HCT116 (cell line): ENCODE measurements at regions not wholly inside any gene's neighbourhood (a gene's known extent, or its start where the extent isn't known, plus 50 kb on each side); places are given as distances from the start of the nearest gene placed in this dataset.

Source experiments
- ATAC-seq: fragments of 200-7000 bp; cut with Tn5 transposase; 2 replicates; pipeline ENCODE4 v1.9.1; 2020; ENCODE audit warnings: mild to moderate bottlenecking, moderate library complexity
- BruUV-seq: library from RNA; stranded (reverse); fragments of 400-500 nt; replicated peaks from 2 replicates; lab custom pipeline; 2021; lab: Mats Ljungman, UMichigan
- CTCF ChIA-PET: fragments of 300-600 bp; sonication (Branson Sonifier 250); formaldehyde crosslinking; loops from one replicate; lab custom pipeline; 2021; ENCODE audit warnings: antibody characterized with exemption; lab: Charles Lee
- POLR2A ChIA-PET: fragments of 300-600, 350-600 bp; sonication (Branson Sonifier 250); formaldehyde crosslinking; loops from one replicate; lab custom pipeline; 2021; ENCODE audit warnings: antibody characterized with exemption; lab: Charles Lee
- RAD21 ChIA-PET, 2 experiments: fragments of 300-600 bp; sonication (Branson Sonifier 250); formaldehyde crosslinking; loops; one replicate each; lab custom pipeline; 2023; ENCODE audit warnings: low total read pairs in 2 of 2; ENCODE audit not compliant: uncharacterized antibody in 2 of 2, unreplicated experiment in 2 of 2, low non-redundant PET in 1 of 2; lab: Charles Lee
- DNase-seq: peaks from one replicate; pipeline ENCODE4 v3.0.0-alpha.2; 2010; ENCODE audit warnings: low read depth, low spot score
- H2AFZ ChIP-seq: fragments of 200-600 bp; shearing (Covaris generic), sonication (generic); 2 replicates; pipeline ENCODE4 v1.6.1; 2017; ENCODE audit warnings: low read depth, mixed run types, mixed read lengths, antibody characterized with exemption, low read length; ENCODE audit not compliant: poor library complexity, severe bottlenecking
- H3K27ac ChIP-seq: 2 replicates; pipeline ENCODE4 v1.5.1; 2012; ENCODE audit warnings: low read depth, low read length
- H3K27me3 ChIP-seq: fragments of 200-600 bp; sonication (generic); 2 replicates; pipeline ENCODE4 v1.6.1; 2016; ENCODE audit warnings: mixed run types, low read length, mixed read lengths; ENCODE audit not compliant: insufficient read depth
- H3K36me3 ChIP-seq, 2 experiments: fragments of 200-500 bp in 1 of 2; fragments of 200-600 bp in 1 of 2; sonication (Bioruptor generic) in 1 of 2; sonication (generic) in 1 of 2; 2 replicates each; pipeline versions ENCODE4 v1.5.1 to v1.6.1; 2014 to 2016; ENCODE audit warnings: low read length in 2 of 2, inconsistent platforms in 1 of 2, mixed read lengths in 1 of 2, mixed run types in 1 of 2; ENCODE audit not compliant: insufficient read depth in 2 of 2, control insufficient read depth in 1 of 2
- H3K4me1 ChIP-seq, 2 experiments: fragments of 200-600 bp in 1 of 2; sonication (generic) in 1 of 2; 2 replicates each; pipeline versions ENCODE4 v1.5.1 to v1.6.1; 2012 to 2017; ENCODE audit warnings: low read length in 2 of 2, inconsistent platforms in 1 of 2, mild to moderate bottlenecking in 1 of 2, mixed read lengths in 1 of 2, mixed run types in 1 of 2, moderate library complexity in 1 of 2; ENCODE audit not compliant: insufficient read depth in 2 of 2, control insufficient read depth in 1 of 2
- H3K4me2 ChIP-seq: fragments of 200-600 bp; sonication (generic); 2 replicates; pipeline ENCODE4 v1.6.1; 2017; ENCODE audit warnings: mixed run types, low read length, mixed read lengths
- H3K4me3 ChIP-seq, 2 experiments: fragments of 200-600 bp in 1 of 2; sonication (generic) in 1 of 2; replicated peaks in 1 of 2; 2 replicates each; pipeline ENCODE4 v1.5.1; 2011 to 2016; ENCODE audit warnings: low read length in 2 of 2, control low read depth in 1 of 2, low read depth in 1 of 2, mild to moderate bottlenecking in 1 of 2, mixed read lengths in 1 of 2, mixed run types in 1 of 2
- H3K79me2 ChIP-seq: fragments of 200-600 bp; sonication (generic); 2 replicates; pipeline ENCODE4 v1.6.1; 2017; ENCODE audit warnings: mild to moderate bottlenecking, mixed run types, low read length, moderate library complexity, mixed read lengths; ENCODE audit not compliant: insufficient read depth
- H3K9ac ChIP-seq: fragments of 200-600 bp; sonication (generic); 2 replicates; pipeline ENCODE4 v1.6.1; 2016; ENCODE audit warnings: low read length, mixed read lengths
- H3K9me2 ChIP-seq: fragments of 200-600 bp; sonication (generic), shearing (Covaris generic); 2 replicates; pipeline ENCODE4 v1.6.1; 2017; ENCODE audit warnings: mixed run types, mild to moderate bottlenecking, moderate library complexity; ENCODE audit not compliant: insufficient read depth
- H3K9me3 ChIP-seq, 2 experiments: fragments of 200-500 bp in 1 of 2; fragments of 200-600 bp in 1 of 2; sonication (Bioruptor generic) in 1 of 2; sonication (generic) in 1 of 2; 2 replicates each; pipeline ENCODE4 v1.6.1; 2014 to 2017; ENCODE audit warnings: low read length in 2 of 2, mixed read lengths in 2 of 2, inconsistent platforms in 1 of 2, low read depth in 1 of 2, mild to moderate bottlenecking in 1 of 2, mixed run types in 1 of 2, moderate library complexity in 1 of 2; ENCODE audit not compliant: control insufficient read depth in 1 of 2, insufficient read depth in 1 of 2
- H4K20me1 ChIP-seq: fragments of 200-600 bp; sonication (generic), shearing (Covaris generic); 2 replicates; pipeline ENCODE4 v1.6.1; 2017; ENCODE audit warnings: mixed run types, mild to moderate bottlenecking, moderate library complexity; ENCODE audit not compliant: insufficient read depth
- CBX3 ChIP-seq: IDR thresholded peaks from 2 replicates; pipeline ENCODE4 v1.6.1; 2012; ENCODE audit warnings: low read depth
- EZH2 ChIP-seq: fragments of 200-600 bp; sonication (generic); IDR thresholded peaks from 2 replicates; pipeline ENCODE4 v1.6.1; 2017; ENCODE audit warnings: antibody characterized with exemption, mixed run types
- JUND ChIP-seq: IDR thresholded peaks from 2 replicates; pipeline ENCODE4 v1.6.1; 2012
- POLR2A ChIP-seq: IDR thresholded peaks from 2 replicates; pipeline ENCODE4 v1.7.0; 2011; ENCODE audit warnings: borderline replicate concordance; ENCODE audit not compliant: insufficient read depth, insufficient read length; ENCODE audit errors: extremely low read depth
- YY1 ChIP-seq: IDR thresholded peaks from 2 replicates; pipeline ENCODE4 v1.6.1; 2011; ENCODE audit warnings: low read length, low read depth, moderate library complexity, mild to moderate bottlenecking; ENCODE audit not compliant: insufficient replicate concordance; ENCODE audit errors: extremely low read depth
- intact Hi-C: fragments of 100-400 bp; cut with micrococcal nuclease; formaldehyde crosslinking; loops from 2 replicates; pipeline ENCODE4 v1.10.0; 2022
- TF ChIP-seq, protein P1 (sequence below), 3 experiments: fragments of 200-600 bp in 1 of 3; sonication (generic) in 1 of 3; IDR thresholded peaks in 2 of 3; conservative IDR thresholded peaks in 1 of 3; 2 replicates each; pipeline ENCODE4 v1.5.1; 2012 to 2017; ENCODE audit warnings: low read depth in 2 of 3, low read length in 2 of 3, antibody characterized with exemption in 1 of 3, borderline replicate concordance in 1 of 3, control low read depth in 1 of 3, mild to moderate bottlenecking in 1 of 3, mixed read lengths in 1 of 3, mixed run types in 1 of 3, moderate library complexity in 1 of 3; ENCODE audit not compliant: insufficient read depth in 1 of 3

DNA sequence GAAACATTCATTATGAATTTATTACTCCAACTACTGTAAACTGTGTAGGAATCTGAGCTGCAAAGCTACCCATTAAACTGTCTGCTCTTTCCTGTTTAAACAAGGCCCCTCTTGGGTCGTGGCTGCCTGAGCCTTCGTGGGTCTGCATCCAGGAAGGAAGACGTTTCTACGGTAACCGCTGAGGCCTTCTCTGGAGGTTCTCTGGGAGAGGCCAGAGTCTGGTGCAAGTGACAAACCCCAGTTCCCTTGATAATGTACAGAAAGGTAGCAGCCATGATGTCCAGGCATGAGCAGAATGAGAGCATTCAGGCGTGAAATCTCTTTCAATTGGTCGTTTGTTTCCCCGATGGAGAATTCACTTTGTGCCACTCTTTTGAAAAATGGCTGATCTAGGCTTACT is 350.2 kb downstream of the PLPP3 start:
- H3K36me3 ChIP-seq: no peaks in the 10 kb centered on the region
- no peaks in the 10 kb centered on the region for H3K9me3 ChIP-seq
- H3K4me2 ChIP-seq: no peak overlapping the region
- ATAC-seq (no peak), DNase-seq (no peak)
- intact Hi-C loops: no loop called here
- H3K4me1 ChIP-seq: no peaks in the 10 kb centered on the region
- H3K4me3 ChIP-seq: no peak overlapping the region
- no peak overlapping the region for H3K9ac ChIP-seq
- no peak overlapping the region for H3K27ac ChIP-seq
- H4K20me1 ChIP-seq: no peaks in the 10 kb centered on the region
- no peaks in the 10 kb centered on the region for H3K79me2 ChIP-seq
- ChIA-PET CTCF (no interaction called here), RAD21 (no interaction called here), POLR2A (no interaction called here)
- no peaks in the 10 kb centered on the region for H3K9me2 ChIP-seq
- no peaks in the 10 kb centered on the region for H3K27me3 ChIP-seq
- H2AFZ ChIP-seq: no peak overlapping the region
- BruUV-seq: no TSS peak
- no peak for TF ChIP-seq EZH2

DNA sequence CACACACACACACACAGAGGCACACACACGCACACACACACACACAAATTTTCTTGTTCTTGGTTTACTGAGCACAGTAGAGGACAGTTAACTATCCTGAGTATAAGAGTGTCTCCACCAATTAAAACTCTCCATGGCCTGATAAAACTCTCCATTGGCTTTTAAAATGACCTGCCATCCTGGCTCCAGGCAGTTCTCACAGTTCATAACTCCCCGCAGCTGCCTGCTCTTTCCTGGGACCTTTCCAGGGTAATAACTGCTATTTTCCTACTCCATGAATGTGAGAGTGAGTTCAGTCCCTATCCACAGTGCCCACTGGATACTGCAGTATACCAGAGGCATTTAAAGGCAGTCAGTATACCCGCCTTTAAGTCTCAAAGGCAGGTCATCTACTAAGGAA is 351.5 kb downstream of the PLPP3 start:
- intact Hi-C loops: no loop called here
- POLR2A ChIA-PET: no interaction called here
- RAD21 ChIA-PET: no interaction called here
- no TSS peak for BruUV-seq
- no peak overlapping the region for H3K27ac ChIP-seq
- DNase-seq (no peak), ATAC-seq (no peak)
- H3K4me3 ChIP-seq: no peak overlapping the region
- no peak overlapping the region for H2AFZ ChIP-seq
- no peaks in the 10 kb centered on the region for H3K36me3 ChIP-seq
- H3K9ac ChIP-seq: no peak overlapping the region
- H3K27me3 ChIP-seq: no peaks in the 10 kb centered on the region
- H3K4me1 ChIP-seq: no peaks in the 10 kb centered on the region
- H3K9me2 ChIP-seq: no peaks in the 10 kb centered on the region
- no peak for TF ChIP-seq POLR2A
- no peak for TF ChIP-seq JUND
- TF ChIP-seq, protein P1, sequence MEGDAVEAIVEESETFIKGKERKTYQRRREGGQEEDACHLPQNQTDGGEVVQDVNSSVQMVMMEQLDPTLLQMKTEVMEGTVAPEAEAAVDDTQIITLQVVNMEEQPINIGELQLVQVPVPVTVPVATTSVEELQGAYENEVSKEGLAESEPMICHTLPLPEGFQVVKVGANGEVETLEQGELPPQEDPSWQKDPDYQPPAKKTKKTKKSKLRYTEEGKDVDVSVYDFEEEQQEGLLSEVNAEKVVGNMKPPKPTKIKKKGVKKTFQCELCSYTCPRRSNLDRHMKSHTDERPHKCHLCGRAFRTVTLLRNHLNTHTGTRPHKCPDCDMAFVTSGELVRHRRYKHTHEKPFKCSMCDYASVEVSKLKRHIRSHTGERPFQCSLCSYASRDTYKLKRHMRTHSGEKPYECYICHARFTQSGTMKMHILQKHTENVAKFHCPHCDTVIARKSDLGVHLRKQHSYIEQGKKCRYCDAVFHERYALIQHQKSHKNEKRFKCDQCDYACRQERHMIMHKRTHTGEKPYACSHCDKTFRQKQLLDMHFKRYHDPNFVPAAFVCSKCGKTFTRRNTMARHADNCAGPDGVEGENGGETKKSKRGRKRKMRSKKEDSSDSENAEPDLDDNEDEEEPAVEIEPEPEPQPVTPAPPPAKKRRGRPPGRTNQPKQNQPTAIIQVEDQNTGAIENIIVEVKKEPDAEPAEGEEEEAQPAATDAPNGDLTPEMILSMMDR (IDR thresholded peaks at IDR 0.05 in 2 of 3, conservative IDR thresholded peaks at IDR 0.05 in 1 of 3; ENCODE audit: borderline replicate concordance in 1 of 3, insufficient read depth in 1 of 3, low read depth in 2 of 3, low read length in 2 of 3): no peak
- no peak for TF ChIP-seq YY1
- no peak for TF ChIP-seq CBX3
- H3K79me2 ChIP-seq: no peaks in the 10 kb centered on the region
- H4K20me1 ChIP-seq: no peaks in the 10 kb centered on the region
- no peaks in the 10 kb centered on the region for H3K9me3 ChIP-seq
- H3K4me2 ChIP-seq: no peak overlapping the region
- CTCF ChIA-PET: no interaction called here
